HG03097 (cell line): ENCODE measurements at regions not wholly inside any gene's neighbourhood (a gene's known extent, or its start where the extent isn't known, plus 50 kb on each side); places are given as distances from the start of the nearest gene placed in this dataset.

Source experiments
- ATAC-seq: cut with Tn5 transposase; IDR thresholded peaks from one replicate; pipeline ENCODE4 v1.9.1; 2021; ENCODE audit not compliant: unreplicated experiment, low FRiP score

DNA sequence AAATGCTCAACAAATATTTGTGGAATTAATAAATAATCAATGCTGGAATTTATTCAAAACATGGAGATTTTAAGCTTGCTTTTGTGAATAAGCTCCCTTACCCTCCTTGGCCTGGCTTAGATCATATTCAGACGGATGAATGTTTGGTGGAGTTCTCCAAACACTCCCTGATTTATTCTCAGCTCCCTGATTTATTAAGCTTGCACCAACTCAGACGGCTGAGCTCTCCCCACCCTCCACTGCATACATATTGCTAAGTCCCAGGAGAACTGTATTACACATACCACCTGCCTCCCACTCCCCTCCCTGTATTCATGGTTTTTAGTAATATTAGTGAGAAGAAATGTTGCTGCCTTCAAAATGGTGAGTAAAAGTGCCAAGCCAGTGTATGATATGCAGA is 1057.5 kb downstream of the SORCS3 start:
- no peak for ATAC-seq

DNA sequence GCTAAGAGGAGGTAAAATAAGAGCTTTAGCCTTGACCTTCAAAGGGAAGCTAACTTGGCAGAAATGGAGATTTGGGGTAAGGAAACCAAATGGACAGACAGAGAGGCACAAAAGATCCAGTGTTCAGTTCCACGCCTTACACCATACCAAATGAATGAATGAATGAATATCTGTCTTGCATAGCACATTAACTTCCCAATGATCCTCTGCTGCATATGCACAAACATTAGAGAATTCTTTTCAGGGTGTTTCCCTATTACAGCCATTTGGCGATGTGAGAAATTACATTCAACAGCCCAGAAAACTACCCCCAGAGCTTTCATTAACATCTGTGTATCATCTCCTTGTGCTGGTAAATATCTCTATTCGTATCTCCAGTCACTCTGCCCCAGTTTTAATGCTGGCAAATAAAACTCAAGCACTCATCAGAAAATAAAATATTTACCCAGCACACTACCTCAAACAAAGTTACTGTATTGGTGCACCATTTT is 1056.2 kb downstream of the SORCS3 start:
- ATAC-seq = no peak

DNA sequence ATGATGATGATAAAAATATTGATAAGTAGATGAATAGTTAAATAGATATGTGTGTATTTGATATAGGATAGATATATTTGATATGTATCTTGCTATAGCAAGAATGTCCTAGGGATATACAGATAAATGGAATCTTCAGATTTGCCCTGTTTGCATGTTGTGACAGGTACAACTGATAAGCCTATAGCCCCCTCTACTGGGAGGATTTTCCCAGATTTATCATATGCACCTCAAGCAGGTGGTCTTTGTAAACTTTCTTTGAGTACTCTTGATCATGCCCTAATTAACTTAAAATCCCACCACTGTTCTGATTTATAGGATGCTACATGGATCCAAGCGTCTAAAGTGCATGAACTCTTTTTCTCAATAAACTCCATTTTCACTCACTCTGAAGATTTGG is 1050.7 kb downstream of the SORCS3 start:
- no peak for ATAC-seq

DNA sequence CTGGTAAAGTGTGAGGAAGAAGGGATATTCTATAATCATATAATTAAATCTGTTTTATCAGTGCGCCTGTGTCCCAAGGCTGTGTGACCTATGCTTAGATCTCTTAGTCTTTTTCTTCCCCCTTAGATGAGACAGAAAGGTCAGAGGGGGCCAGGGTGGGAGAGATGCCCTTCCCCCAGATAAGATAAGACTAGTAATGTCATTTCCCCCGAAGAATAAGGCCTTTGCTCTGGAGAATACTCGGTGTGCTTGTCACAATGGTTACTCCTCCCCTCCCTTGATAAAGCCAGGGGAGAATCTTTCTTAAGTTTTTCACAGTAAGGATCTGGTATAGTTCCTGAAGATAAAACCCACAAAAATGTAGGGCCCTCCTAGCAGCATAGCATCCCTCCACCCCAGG is 1041.8 kb downstream of the SORCS3 start:
- no peak for ATAC-seq

DNA sequence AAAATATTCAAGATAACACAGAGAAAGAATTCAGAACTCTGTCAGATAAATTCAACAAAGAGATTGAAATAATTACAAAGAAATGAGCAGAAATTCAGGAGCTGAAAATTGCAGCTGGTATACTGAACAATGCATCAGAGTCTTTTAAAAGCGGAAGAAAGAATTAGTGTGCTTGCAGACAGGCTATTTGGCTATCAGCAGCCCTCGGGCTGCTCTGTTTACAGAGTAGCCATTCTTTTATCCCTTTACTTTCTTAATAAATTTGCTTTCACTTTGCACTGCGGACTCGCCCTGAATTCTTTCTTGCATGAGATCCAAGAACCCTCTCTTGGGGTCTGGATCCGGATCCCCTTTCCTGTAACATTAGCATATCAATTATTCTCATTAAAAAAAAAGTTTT is 1040.0 kb downstream of the SORCS3 start:
- ATAC-seq = no peak

DNA sequence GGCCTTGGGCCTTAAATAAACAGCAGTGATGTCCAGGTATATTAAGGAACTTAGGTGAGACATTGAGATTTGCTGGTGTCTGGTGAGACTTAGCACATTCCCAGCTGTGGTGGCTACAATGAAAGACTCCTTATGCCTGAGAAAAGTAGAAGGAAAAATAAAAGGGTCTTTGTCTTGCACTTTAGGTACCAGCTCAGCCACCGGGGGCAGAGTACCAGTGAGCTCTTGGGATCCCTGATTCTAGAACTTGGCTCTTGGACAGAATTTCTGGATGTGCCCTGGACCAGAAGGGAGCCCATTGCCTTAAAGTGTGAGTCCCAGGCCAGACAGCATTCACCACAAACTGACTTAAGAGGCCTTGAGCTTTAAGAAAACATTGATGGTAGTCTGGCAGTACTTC is 1038.7 kb downstream of the SORCS3 start:
- no peak for ATAC-seq

DNA sequence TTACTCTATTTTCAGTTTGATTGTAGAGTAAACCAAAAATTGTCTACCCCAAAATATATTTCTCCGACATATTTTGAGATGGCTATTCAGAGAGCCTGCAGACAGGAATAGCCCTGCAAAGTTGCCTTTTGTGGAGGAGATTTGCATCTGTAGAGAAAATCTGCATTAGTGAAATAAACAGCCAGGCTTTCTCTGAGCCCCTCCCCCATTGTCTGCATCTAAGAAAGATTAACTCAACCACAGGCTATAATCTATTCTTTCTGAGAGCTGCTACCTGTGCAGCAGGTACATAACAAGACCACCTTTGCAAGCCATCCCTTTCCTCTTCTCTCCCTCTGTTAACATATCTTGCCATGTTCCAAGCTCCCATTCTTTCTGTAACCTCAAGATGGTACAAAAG is 1034.2 kb downstream of the SORCS3 start:
- no peak for ATAC-seq

DNA sequence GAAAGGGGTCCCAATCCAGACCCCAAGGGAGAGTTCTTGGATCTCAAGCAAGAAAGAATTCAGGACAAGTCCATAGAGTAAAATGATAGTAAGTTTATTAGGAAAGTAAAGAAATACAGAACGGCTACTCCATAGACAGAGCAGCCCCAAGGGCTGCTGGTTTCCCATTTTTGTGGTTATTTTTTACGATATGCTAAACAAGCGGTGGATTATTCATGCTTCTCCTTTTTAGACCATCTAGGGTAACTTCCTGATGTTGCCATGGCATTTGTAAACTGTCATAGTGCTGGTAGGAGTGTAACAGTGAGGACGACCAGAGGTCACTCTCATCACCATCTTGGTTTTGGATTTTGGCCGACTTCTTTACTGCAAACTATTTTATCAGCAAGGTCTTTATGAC is 1033.4 kb downstream of the SORCS3 start:
- ATAC-seq = no peak

DNA sequence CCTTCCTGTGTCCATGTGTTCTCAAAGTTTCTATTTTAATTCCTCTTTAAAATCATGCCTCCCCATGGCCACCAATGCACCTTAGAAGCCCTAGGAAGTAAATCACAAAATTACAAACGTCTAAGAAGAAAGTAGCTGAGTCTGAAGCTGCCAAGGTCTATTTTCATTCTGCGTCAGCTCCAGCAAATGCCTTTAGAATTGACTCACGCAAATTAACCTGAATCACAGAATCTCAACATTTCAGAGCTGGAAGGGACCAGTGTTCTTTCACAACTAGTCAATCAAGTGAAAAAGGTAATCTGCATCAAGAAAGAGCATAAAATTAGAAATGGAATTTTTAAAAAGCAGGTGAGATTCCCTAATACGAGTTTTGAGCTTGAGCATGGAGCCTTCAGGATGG is 1017.6 kb downstream of the SORCS3 start:
- ATAC-seq = no peak

DNA sequence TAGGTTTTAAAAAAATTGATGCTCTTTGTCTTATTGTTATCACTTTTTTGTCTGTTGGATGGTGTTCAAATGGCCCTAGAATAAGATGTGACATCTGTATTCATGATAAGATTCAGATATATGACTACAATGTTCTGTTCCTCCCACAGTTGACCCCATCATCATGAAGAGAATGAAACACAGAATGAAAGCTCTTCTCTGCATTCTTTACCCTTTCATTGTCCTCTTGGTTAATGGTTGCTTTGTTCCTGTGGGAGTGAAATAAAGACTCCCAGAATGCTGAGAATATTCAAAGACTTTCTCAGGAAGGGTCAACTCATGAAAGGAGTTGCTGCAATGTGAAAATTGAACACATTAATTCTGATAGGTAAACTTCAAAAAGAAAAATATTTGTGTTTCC is 1015.8 kb downstream of the SORCS3 start:
- ATAC-seq = no peak

DNA sequence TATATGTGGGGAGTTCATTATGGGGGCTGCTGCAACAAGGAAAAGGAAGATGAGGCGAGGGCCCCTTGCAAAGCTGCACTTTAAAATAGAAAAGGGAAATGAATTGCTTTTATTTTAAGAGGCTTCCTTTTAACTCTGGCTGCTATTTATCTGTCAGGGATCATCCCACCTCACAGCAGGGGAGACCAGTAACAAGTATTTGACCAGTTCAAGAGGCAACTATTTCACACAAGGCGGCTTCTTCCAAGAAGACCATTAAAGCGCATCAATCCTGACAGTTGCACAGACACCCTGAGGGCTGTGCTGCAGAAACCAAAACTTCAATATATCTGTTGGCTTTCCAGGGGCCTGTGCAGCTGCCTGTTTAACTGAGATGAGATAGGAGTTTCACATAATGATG is 1009.2 kb downstream of the SORCS3 start:
- ATAC-seq = no peak

DNA sequence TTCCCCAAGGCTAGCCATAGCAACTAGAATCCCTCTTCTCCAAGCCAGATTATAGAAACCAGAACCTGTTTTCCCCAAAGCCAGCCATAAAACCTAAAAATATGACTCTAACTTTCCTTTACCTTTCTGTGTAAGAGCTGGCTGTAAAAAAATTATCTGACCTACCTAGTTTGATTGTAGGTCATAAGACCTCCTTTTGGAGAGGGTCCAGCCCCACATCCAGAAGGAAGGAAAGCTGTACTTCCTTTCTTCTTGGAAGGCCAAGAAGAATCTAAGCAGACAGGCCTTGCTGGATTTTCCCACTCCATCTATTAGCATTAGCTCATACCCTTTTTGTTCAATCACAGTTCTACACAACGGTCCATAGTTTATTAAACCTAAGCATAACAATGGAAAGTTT is 1006.3 kb downstream of the SORCS3 start:
- no peak for ATAC-seq

DNA sequence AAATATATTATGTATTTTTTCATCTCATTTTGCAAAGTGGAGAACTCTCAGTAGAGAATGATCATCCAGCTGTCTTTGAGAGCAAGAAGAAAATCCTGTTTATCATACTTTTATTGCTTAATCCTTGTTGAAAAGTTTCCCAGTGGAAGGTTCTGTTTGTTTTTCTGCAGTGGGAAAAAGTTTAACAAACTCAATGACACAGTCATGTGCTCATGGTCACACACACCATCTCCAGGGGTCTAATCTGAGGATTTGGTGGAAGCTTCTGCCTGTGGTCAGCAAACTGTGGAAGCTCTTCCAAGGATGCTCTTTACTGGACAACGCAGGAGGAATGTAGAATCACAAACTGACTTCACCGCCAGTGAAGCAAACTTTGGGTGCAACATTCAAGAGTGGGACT is 1003.9 kb downstream of the SORCS3 start:
- ATAC-seq = no peak

DNA sequence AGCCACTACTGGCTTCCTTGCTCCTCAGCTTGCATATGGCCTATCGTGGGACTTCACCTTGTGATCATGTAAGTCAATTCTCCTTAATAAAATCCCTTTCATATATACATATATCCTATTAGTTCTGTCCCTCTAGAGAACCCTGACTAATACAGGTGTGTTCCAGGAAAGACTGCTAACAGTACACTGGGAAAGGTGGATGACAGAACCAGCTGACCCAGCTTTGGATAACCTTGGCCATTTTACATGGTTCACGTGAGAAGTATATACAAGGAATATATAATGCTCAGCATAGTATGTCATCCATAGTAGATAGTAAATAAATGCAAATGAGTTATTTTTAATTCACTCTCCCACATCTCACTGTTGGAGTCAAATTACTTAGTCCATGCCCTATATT is 1003.5 kb downstream of the SORCS3 start:
- no peak for ATAC-seq

DNA sequence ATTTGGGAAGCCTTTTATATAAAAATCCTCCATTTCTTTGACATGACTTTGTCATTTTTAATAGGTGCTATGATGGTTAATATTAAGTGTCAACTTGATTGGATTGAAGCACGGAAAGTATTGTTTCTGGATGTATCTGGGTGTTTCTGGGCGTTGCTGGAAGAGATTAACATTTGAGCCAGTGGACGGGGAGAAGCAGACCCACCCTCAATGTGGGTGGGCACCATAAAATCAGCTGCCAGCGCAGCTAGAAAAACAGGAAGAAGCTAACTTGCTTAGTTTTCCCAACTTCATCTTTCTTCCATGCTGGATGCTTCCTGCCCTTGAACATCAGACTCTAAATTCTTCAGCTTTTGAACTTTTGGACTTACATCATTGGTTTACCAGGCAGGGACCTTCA is 1003.0 kb downstream of the SORCS3 start:
- ATAC-seq = no peak

DNA sequence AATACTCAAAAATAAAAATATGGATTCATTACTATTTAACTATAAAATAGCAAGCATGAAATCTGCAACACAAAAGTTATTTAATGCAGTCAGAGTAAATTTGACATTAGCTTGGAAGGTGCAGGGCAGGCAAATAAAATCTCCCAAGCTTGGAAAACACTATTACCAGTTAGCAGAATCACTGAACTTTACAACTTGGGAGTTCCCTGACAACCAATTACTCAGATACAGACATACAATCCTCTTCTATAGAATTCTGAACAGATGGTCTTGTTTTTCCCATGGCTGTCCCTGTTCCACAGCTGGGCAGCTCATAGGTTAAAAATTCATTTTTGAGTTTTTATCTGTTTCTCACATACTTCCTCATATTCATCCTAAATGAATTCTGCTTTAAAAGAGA is 1002.6 kb downstream of the SORCS3 start:
- no peak for ATAC-seq

DNA sequence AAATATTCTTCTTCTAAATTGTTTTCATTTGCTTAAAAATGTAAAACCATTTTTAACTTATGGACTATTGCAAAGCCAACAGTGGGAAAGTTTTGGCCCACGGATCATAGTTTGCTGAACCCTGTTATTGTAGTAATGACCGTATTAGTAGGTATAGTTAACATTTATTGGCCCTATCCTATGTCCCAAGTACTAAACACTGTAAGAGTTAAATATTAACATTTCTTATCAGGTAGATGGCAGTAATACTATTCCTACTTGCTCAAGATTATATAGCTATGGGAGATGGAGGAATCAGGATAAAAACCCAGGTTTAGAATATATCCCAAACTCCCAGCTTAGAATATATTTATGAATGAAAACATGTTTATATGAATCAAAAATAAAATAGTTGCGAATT is 993.2 kb downstream of the SORCS3 start:
- ATAC-seq = no peak

DNA sequence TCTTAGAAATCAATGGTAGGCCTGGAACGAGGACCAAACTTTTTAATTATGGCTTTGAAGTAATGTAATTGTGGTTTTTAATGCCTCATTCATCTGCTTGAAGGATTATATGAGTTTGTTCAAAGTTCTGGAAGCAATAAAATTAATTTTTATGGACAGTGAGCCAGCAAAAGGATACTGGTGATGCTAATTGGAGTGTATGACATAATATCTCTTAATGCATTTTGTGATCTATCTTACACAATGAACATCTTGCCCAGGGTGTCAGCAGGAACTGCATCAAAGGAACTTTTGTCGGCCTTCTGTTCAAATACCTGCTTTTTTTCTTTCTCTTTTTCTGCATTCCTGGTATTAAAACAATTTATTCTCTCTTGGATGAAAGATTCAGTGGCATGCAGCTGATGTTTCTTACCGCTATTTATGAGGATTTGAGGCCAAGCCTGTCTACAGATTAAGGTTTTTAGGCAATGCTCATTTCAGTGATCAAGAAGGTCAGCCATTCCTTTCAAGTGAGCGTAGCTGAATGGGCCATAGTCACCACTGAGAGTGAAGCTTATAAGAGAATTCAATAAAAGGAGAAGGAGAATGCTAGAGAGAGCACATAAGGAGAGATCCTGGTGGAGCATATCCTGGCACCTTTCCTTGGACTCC is 974.8 kb downstream of the SORCS3 start:
- no peak for ATAC-seq

DNA sequence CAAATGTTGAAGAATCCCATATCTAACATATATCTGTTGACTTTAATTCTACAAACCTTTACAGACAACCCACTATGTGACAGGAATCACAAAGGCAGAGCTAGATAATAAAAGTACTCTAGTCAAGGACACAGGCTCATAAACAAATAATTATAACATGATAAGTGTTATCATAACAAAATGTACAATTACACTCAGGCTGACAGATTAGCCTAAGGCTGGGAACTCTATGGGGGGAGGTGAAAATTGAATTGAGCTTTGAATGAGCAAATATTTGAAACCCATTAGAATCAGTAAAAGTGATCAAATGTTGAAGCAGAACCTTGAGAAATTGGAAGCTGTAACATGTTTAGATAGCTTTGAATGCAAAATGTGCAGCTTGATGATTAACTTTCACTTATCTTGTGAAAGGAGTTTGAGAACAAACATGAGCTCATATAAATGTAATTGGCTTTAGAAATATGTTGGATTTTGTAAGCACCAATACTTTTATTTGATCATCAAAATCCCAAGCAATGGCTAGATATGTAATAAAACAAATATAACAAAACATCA is 970.2 kb downstream of the SORCS3 start:
- ATAC-seq = no peak

DNA sequence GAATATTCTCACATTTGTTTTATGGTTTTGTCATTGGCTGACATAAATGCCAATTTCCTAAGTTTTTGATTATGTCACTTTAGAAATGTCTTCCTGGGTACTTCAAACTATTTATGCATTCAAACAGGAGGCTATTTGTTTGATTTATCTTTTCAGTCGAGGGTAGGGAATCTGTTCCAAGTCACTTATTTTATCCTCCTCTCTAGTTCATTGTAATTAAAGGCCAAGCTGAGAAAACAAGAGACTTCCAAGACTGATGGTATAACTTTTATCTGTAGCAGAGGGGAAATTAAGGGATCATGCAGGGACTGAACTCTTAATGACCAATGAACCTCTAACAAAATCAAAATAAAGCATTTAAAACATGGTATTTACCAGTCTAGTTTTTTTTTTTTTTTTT is 968.4 kb downstream of the SORCS3 start:
- no peak for ATAC-seq

DNA sequence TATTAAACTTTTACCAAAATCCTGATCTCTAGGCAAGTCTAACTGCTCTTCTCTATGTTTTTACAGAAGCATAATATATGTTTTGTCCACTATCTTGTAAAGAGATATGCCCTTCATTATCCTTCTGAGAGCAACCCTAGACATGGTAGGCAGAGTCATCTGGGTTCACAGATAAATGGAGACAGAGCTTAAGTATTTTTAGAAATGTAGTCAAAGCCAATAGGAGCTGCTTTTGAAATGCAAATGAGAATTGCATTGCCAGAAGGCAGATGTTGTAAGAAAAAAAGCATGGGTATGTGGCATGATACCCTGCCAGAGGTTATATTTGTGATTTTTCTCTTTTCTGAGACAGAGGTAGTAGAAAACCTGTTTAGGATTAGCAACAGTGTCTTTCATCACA is 964.8 kb downstream of the SORCS3 start:
- no peak for ATAC-seq

DNA sequence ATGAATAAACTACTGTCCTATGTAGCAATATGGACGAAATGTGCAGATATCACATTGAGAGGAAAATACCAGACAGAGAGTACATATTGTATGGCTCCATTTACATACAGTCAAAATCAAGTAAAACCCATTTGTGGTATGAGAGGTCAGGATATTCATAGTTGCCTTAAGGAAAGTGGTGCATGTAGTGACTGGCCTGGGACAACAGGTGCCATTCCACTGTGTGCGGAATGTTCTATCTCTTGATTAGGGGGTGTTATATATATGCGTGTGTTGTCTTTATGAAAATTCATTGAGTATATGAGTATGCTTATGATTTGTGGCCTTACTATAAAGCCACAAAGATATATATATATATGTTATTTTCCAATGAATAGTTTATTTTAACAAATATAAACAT is 964.0 kb downstream of the SORCS3 start:
- no peak for ATAC-seq

DNA sequence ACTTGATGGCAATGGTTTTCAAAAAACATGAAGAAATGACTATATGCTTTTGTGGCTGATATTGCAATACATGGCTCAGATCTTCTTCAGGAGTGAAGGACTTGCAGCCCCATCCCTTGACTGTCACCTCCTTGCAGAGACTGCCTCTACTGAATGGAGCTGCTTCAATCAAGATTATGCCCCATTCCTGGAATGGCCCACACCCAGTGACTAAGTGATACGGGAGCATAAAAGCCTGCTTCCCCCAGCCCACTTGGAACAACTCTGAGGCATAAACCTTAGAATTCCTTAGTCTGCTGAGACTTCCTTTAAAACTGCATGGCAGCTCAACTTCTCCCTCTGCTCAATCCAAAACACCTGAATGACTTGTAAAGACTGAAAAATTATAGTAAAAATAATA is 957.1 kb downstream of the SORCS3 start:
- ATAC-seq = no peak
